Trophoblast cell (in vitro differentiated cells and primary cell): ENCODE measurements at regions not wholly inside any gene's neighbourhood (a gene's known extent, or its start where the extent isn't known, plus 50 kb on each side); places are given as distances from the start of the nearest gene placed in this dataset.

Experiments
- DNase-seq, 2 donors: peaks; one replicate each; pipeline ENCODE4 v3.0.0-alpha.2; 2016
- H2AFZ ChIP-seq: 2 replicates; pipeline ENCODE4 v1.6.1; 2013; ENCODE audit warnings: low read length, moderate library complexity, mild to moderate bottlenecking; ENCODE audit not compliant: insufficient read depth, poor library complexity
- H2AK5ac ChIP-seq: 2 replicates; pipeline ENCODE4 v1.6.1; 2013; ENCODE audit warnings: mild to moderate bottlenecking, low read length
- H2BK120ac ChIP-seq: 2 replicates; pipeline ENCODE4 v1.6.1; 2013; ENCODE audit warnings: low read length, mild to moderate bottlenecking, moderate library complexity; ENCODE audit not compliant: insufficient read depth, poor library complexity
- H2BK12ac ChIP-seq: 2 replicates; pipeline ENCODE4 v1.6.1; 2013; ENCODE audit warnings: mild to moderate bottlenecking, low read length, moderate library complexity
- H2BK5ac ChIP-seq: 2 replicates; pipeline ENCODE4 v1.6.1; 2013; ENCODE audit warnings: low read length, low read depth, moderate library complexity, mild to moderate bottlenecking; ENCODE audit not compliant: poor library complexity
- H3K14ac ChIP-seq: 2 replicates; pipeline ENCODE4 v1.6.1; 2013; ENCODE audit warnings: mild to moderate bottlenecking, low read length
- H3K18ac ChIP-seq: 2 replicates; pipeline ENCODE4 v1.6.1; 2013; ENCODE audit warnings: mild to moderate bottlenecking, low read length
- H3K23ac ChIP-seq: 2 replicates; pipeline ENCODE4 v1.6.1; 2013; ENCODE audit warnings: low read length
- H3K27ac ChIP-seq: 2 replicates; pipeline ENCODE4 v1.5.1; 2013; ENCODE audit warnings: low read depth, mild to moderate bottlenecking, inconsistent platforms, low read length, moderate library complexity
- H3K27me3 ChIP-seq: 2 replicates; pipeline ENCODE4 v1.6.1; 2013; ENCODE audit warnings: inconsistent platforms, mild to moderate bottlenecking, low read length, moderate library complexity; ENCODE audit not compliant: insufficient read depth
- H3K36me3 ChIP-seq, 2 experiments: 1 replicate in 1 of 2; 2 replicates in 1 of 2; pipeline ENCODE4 v1.6.1; 2013; ENCODE audit warnings: low read length in 2 of 2, mild to moderate bottlenecking in 2 of 2, moderate library complexity in 1 of 2; ENCODE audit not compliant: insufficient read depth in 2 of 2, control insufficient read depth in 1 of 2
- H3K4ac ChIP-seq: 2 replicates; pipeline ENCODE4 v1.6.1; 2013; ENCODE audit warnings: low read depth, mild to moderate bottlenecking, low read length, moderate library complexity
- H3K4me1 ChIP-seq, 2 experiments: 1 replicate in 1 of 2; 2 replicates in 1 of 2; pipeline ENCODE4 v1.6.1; 2013; ENCODE audit warnings: low read length in 2 of 2, mild to moderate bottlenecking in 2 of 2, moderate library complexity in 1 of 2; ENCODE audit not compliant: insufficient read depth in 2 of 2, control insufficient read depth in 1 of 2
- H3K4me2 ChIP-seq: 2 replicates; pipeline ENCODE4 v1.6.1; 2013; ENCODE audit warnings: inconsistent platforms, mild to moderate bottlenecking, low read length, moderate library complexity
- H3K4me3 ChIP-seq: 2 replicates; pipeline ENCODE4 v1.5.1; 2013; ENCODE audit warnings: mild to moderate bottlenecking, low read depth, low read length, inconsistent platforms
- H3K79me1 ChIP-seq: one replicate; pipeline ENCODE4 v1.6.1; 2013; ENCODE audit warnings: low read length
- H3K79me2 ChIP-seq: 2 replicates; pipeline ENCODE4 v1.6.1; 2013; ENCODE audit warnings: low read length, mild to moderate bottlenecking; ENCODE audit not compliant: control insufficient read depth, insufficient read depth, poor library complexity
- H3K9ac ChIP-seq: 2 replicates; pipeline ENCODE4 v1.6.1; 2013; ENCODE audit warnings: mild to moderate bottlenecking, low read length
- H3K9me3 ChIP-seq: 2 replicates; pipeline ENCODE4 v1.6.1; 2013; ENCODE audit warnings: low read depth, mild to moderate bottlenecking, control low read depth, inconsistent platforms, low read length; ENCODE audit not compliant: insufficient read depth
- H4K12ac ChIP-seq: 2 replicates; pipeline ENCODE4 v1.6.1; 2013; ENCODE audit warnings: low read depth, mild to moderate bottlenecking, low read length, moderate library complexity
- H4K8ac ChIP-seq: 2 replicates; pipeline ENCODE4 v1.6.1; 2013; ENCODE audit warnings: low read depth, mild to moderate bottlenecking, low read length, moderate library complexity
- H4K91ac ChIP-seq: one replicate; pipeline ENCODE4 v1.6.1; 2013; ENCODE audit warnings: low read depth, mild to moderate bottlenecking, low read length, moderate library complexity
- WGBS: extraction: QIAGEN DNeasy Blood & Tissue Kit; methylation state at CpG from one replicate; pipeline ENCODE4 v1.1.7; 2013; ENCODE audit warnings: missing lambda C conversion rate; ENCODE audit not compliant: insufficient read length, insufficient coverage; ENCODE audit errors: extremely low coverage; 5-methylcytosine and 5-hydroxymethylcytosine counted together

GRCh38 chr4:125944966-125945365 is 630.2 kb downstream of the FAT4 start:
- no peak for DNase-seq
- no peak overlapping the region for H2BK12ac ChIP-seq
- H4K91ac ChIP-seq = no peak overlapping the region
- H3K79me2 ChIP-seq = no peaks in the 10 kb centered on the region
- H3K23ac ChIP-seq = no peak overlapping the region
- no peaks in the 10 kb centered on the region for H3K9me3 ChIP-seq
- no peaks in the 10 kb centered on the region for H3K27me3 ChIP-seq
- H2BK5ac ChIP-seq = no peak overlapping the region
- H2AK5ac ChIP-seq = no peak overlapping the region
- H3K4ac ChIP-seq = no peak overlapping the region
- WGBS = no CpG with 5 or more reads among the region's 2 CpGs
- no peak overlapping the region for H3K9ac ChIP-seq
- no peak overlapping the region for H2BK120ac ChIP-seq
- no peak overlapping the region for H3K14ac ChIP-seq
- H4K12ac ChIP-seq = no peak overlapping the region
- no peaks in the 10 kb centered on the region for H3K36me3 ChIP-seq
- H2AFZ ChIP-seq = no peak overlapping the region
- H3K27ac ChIP-seq = no peak overlapping the region
- H3K4me1 ChIP-seq = peaks cover 0 to 1% of the 10 kb centered on the region in 2 experiments
- no peak overlapping the region for H4K8ac ChIP-seq
- H3K79me1 ChIP-seq = no peaks in the 10 kb centered on the region
- H3K4me3 ChIP-seq = no peak overlapping the region
- no peak overlapping the region for H3K18ac ChIP-seq
- no peak overlapping the region for H3K4me2 ChIP-seq

GRCh38 chr4:125948021-125948420 is 633.3 kb downstream of the FAT4 start:
- Histone ChIP-seq H3K27me3 (no peaks in the 10 kb centered on the region), H3K4me2 (no peak overlapping the region), H3K14ac (no peak overlapping the region), H3K23ac (no peak overlapping the region), H3K27ac (no peak overlapping the region), H2AFZ (no peak overlapping the region), H3K18ac (no peak overlapping the region), H2BK120ac (no peak overlapping the region), H3K79me2 (no peaks in the 10 kb centered on the region), H3K9me3 (no peaks in the 10 kb centered on the region), H3K4ac (no peak overlapping the region), H2BK12ac (no peak overlapping the region), H4K12ac (no peak overlapping the region), H4K91ac (no peak overlapping the region), H4K8ac (no peak overlapping the region), H3K4me3 (no peak overlapping the region), H3K9ac (no peak overlapping the region), H2AK5ac (no peak overlapping the region), H3K4me1 (no peaks in the 10 kb centered on the region), H3K79me1 (no peaks in the 10 kb centered on the region), H3K36me3 (no peaks in the 10 kb centered on the region), H2BK5ac (no peak overlapping the region)
- WGBS = no CpG with 5 or more reads among the region's 4 CpGs
- DNase-seq = no peak

GRCh38 chr4:125951261-125951887 is 636.6 kb downstream of the FAT4 start:
- no peak overlapping the region for H3K18ac ChIP-seq
- H3K4me3 ChIP-seq = no peak overlapping the region
- H4K12ac ChIP-seq = no peak overlapping the region
- H3K79me2 ChIP-seq = no peaks in the 10 kb centered on the region
- no peak overlapping the region for H2BK5ac ChIP-seq
- H4K91ac ChIP-seq = no peak overlapping the region
- H3K79me1 ChIP-seq = no peaks in the 10 kb centered on the region
- DNase-seq = no peak
- H3K23ac ChIP-seq = no peak overlapping the region
- no peaks in the 10 kb centered on the region for H3K4me1 ChIP-seq
- WGBS = no CpG with 5 or more reads among the region's 1 CpG
- H3K4me2 ChIP-seq = no peak overlapping the region
- no peak overlapping the region for H2BK120ac ChIP-seq
- no peak overlapping the region for H3K27ac ChIP-seq
- no peak overlapping the region for H2BK12ac ChIP-seq
- H3K36me3 ChIP-seq = no peaks in the 10 kb centered on the region
- H3K14ac ChIP-seq = no peak overlapping the region
- H2AK5ac ChIP-seq = no peak overlapping the region
- no peaks in the 10 kb centered on the region for H3K9me3 ChIP-seq
- H2AFZ ChIP-seq = no peak overlapping the region
- no peak overlapping the region for H3K4ac ChIP-seq
- no peak overlapping the region for H3K9ac ChIP-seq
- H3K27me3 ChIP-seq = no peaks in the 10 kb centered on the region
- no peak overlapping the region for H4K8ac ChIP-seq

DNA sequence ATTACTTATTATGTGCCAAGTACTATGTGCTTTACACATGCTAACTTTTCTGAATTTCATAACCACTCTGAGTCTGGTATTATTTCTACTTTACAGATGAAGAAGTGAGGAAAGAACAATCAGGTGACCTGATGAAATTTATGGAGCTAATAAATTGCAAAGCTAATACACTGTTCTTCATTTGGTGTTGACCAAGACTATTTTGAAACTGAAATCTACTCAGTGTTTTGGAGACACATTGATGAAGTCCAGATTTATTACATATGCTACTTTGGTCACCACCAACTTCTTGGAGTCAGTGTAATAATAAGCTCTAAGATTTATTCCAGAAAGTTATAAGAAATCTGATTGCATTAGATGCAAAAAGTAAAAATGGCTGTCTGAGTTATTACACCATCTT is 637.9 kb downstream of the FAT4 start:
- no peaks in the 10 kb centered on the region for H3K36me3 ChIP-seq
- H3K27ac ChIP-seq = no peak overlapping the region
- no peaks in the 10 kb centered on the region for H3K9me3 ChIP-seq
- H2BK120ac ChIP-seq = no peak overlapping the region
- no peak overlapping the region for H4K12ac ChIP-seq
- no peak overlapping the region for H2BK12ac ChIP-seq
- H3K79me2 ChIP-seq = no peaks in the 10 kb centered on the region
- H4K91ac ChIP-seq = no peak overlapping the region
- no peak for DNase-seq
- H3K23ac ChIP-seq = no peak overlapping the region
- no peak overlapping the region for H3K14ac ChIP-seq
- no peak overlapping the region for H3K18ac ChIP-seq
- no peak overlapping the region for H3K4me2 ChIP-seq
- no peak overlapping the region for H4K8ac ChIP-seq
- no peak overlapping the region for H2BK5ac ChIP-seq
- no peaks in the 10 kb centered on the region for H3K4me1 ChIP-seq
- no peak overlapping the region for H3K9ac ChIP-seq
- no peak overlapping the region for H3K4me3 ChIP-seq
- H3K27me3 ChIP-seq = no peaks in the 10 kb centered on the region
- H2AK5ac ChIP-seq = no peak overlapping the region
- no peak overlapping the region for H2AFZ ChIP-seq
- H3K4ac ChIP-seq = no peak overlapping the region
- no peaks in the 10 kb centered on the region for H3K79me1 ChIP-seq
